ENCODE measurements at regions not wholly inside any gene's neighbourhood (a gene's known extent, or its start where the extent isn't known, plus 50 kb on each side); places are given as distances from the start of the nearest gene placed in this dataset.

DNA sequence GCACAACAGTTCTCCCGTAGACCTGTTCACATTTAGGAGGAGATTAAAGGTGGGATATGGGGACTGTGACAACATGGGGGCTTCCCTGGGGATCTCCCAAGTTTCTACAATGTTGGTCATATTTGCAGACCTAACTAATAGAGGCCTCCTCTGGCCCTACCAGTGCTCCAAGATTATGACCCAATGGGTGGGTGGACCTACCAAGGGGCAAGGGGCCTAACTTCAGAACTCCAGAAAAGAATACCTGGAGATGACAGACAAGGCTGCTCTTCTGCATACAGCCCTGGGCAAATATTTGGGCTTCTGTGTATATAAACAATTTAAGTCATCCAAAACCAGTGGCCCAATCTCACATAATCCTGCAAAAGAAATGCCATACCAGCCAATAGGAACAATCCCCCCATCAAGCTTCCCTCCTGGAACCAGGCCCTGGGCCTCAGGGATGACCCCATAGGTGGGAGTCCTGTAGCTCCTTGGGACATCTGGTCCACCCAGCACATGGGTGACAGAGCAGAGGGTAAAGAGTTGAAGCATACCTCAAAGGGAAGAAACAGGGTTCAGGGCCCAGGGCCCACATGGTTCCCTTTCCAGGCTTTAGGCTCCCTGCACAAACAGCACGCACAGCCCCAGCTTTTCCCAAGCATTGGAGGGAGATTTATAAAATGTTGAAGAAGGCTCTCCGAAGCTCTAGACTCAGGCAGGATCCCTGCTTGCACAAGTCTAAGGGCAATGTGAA, 86.1 kb upstream of the CHST15 start:
- no peak for TF ChIP-seq NFXL1 (IDR thresholded peaks at IDR 0.05; ENCODE audit: borderline replicate concordance)
- H3K4me3 ChIP-seq, result no peak overlapping the region
- no peak overlapping the region for H3K4me2 ChIP-seq (ENCODE audit: control insufficient read depth, insufficient read depth)
- no peaks in the 10 kb centered on the region; a peak in 1 of 4 replicates for H3K27me3 ChIP-seq (replicated peaks in 1 of 2; ENCODE audit: control insufficient read depth in 2 of 2, insufficient read depth in 2 of 2, low read length in 1 of 2)
- no peaks in the 10 kb centered on the region for H3K9me3 ChIP-seq (replicated peaks; ENCODE audit: control insufficient read depth, insufficient read depth, low read length)
- in situ Hi-C loops (cut with MboI), result no loop called here
- no peak for FAIRE-seq
- no peak overlapping the region for H2AFZ ChIP-seq (ENCODE audit: control insufficient read depth, low read depth, low read length)
- WGBS (ENCODE audit: insufficient coverage, insufficient replicate concordance, low lambda C conversion rate, missing lambda C conversion rate), result 43% methylated on average over 3 of the region's 3 CpGs
- no peak overlapping the region for H3K9ac ChIP-seq (ENCODE audit: control insufficient read depth, insufficient read depth, low read length)
- H3K79me2 ChIP-seq (ENCODE audit: control insufficient read depth, insufficient read depth, low read length), result no peaks in the 10 kb centered on the region
- DNase-seq (ENCODE audit: low read depth, low spot score), result no peak
- H3K4me1 ChIP-seq (ENCODE audit: control insufficient read depth, insufficient read depth, low read length), result peaks cover 20% of the 10 kb centered on the region
- no peaks in the 10 kb centered on the region for H3K36me3 ChIP-seq (ENCODE audit: control insufficient read depth in 2 of 2, insufficient read depth in 2 of 2, low read length in 1 of 2)
- no peaks in the 10 kb centered on the region for H4K20me1 ChIP-seq (ENCODE audit: control insufficient read depth, insufficient read depth)
- intact Hi-C loops (cut with micrococcal nuclease; ENCODE audit: unreplicated experiment), result no loop called here
- no peak for ATAC-seq
- POLR2A ChIA-PET, result no interaction called here
- BruUV-seq (replicated peaks), result no TSS peak
- SMC1A ChIA-PET (ENCODE audit: uncharacterized antibody, unreplicated experiment), result no interaction called here
- RAD21 ChIA-PET (ENCODE audit: unreplicated experiment), result no interaction called here
- H3K27ac ChIP-seq (ENCODE audit: control insufficient read depth, insufficient read depth), result no peak overlapping the region
- CTCF ChIA-PET, result no interaction called here

DNA sequence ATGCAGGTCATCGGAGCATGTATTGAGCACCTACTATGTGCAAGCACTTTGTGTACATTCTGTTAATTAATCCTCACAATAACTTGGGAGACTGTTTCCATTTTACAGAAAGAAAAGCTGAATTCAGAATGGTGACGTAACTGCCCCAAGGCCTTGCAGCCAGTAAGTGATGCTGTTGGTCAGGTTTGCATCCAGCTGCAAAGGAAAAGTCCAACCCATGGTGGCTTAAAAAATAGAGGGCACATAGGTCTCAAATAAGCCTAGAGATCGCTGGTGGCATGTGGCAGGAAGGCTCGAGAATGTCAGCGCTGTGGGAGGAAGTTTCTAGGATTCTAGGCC, 83.8 kb upstream of the CHST15 start:
- H4K20me1 ChIP-seq (ENCODE audit: control insufficient read depth, insufficient read depth), result no peaks in the 10 kb centered on the region
- intact Hi-C loops (cut with micrococcal nuclease; ENCODE audit: unreplicated experiment), result no loop called here
- no peak overlapping the region for H2AFZ ChIP-seq (ENCODE audit: control insufficient read depth, low read depth, low read length)
- no peak overlapping the region for H3K9ac ChIP-seq (ENCODE audit: control insufficient read depth, insufficient read depth, low read length)
- peaks cover 20% of the 10 kb centered on the region for H3K4me1 ChIP-seq (ENCODE audit: control insufficient read depth, insufficient read depth, low read length)
- in situ Hi-C loops (cut with MboI), result no loop called here
- FAIRE-seq, result no peak
- H3K27ac ChIP-seq (ENCODE audit: control insufficient read depth, insufficient read depth), result no peak overlapping the region
- WGBS (ENCODE audit: insufficient coverage, insufficient replicate concordance, low lambda C conversion rate, missing lambda C conversion rate), result 53% methylated on average over 5 of the region's 5 CpGs
- no peaks in the 10 kb centered on the region for H3K79me2 ChIP-seq (ENCODE audit: control insufficient read depth, insufficient read depth, low read length)
- H3K4me2 ChIP-seq (ENCODE audit: control insufficient read depth, insufficient read depth), result no peak overlapping the region
- no peaks in the 10 kb centered on the region for H3K36me3 ChIP-seq (ENCODE audit: control insufficient read depth in 2 of 2, insufficient read depth in 2 of 2, low read length in 1 of 2)
- no TSS peak for BruUV-seq (replicated peaks)
- ChIA-PET SMC1A (ENCODE audit: uncharacterized antibody, unreplicated experiment) (no interaction called here), RAD21 (ENCODE audit: unreplicated experiment) (no interaction called here), POLR2A (no interaction called here), CTCF (interaction anchor here (1.0 kb wide), 1 partner anchor 227 kb away, joined by 3 read pairs; no protein-coding TSS in a partner anchor)
- TF ChIP-seq POLR2A (IDR thresholded peaks at IDR 0.05; ENCODE audit: low read depth, low read length) (no peak), KAT2A (conservative IDR thresholded peaks at IDR 0.05; ENCODE audit: control insufficient read depth, low read depth, low read length) (no peak), MXI1 (IDR thresholded peaks at IDR 0.05; ENCODE audit: low read depth, low read length) (no peak), RAD21 (IDR thresholded peaks at IDR 0.05; ENCODE audit: insufficient read depth, low read depth, low read length) (no peak)
- TF ChIP-seq, protein P1, sequence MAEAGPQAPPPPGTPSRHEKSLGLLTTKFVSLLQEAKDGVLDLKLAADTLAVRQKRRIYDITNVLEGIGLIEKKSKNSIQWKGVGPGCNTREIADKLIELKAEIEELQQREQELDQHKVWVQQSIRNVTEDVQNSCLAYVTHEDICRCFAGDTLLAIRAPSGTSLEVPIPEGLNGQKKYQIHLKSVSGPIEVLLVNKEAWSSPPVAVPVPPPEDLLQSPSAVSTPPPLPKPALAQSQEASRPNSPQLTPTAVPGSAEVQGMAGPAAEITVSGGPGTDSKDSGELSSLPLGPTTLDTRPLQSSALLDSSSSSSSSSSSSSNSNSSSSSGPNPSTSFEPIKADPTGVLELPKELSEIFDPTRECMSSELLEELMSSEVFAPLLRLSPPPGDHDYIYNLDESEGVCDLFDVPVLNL (IDR thresholded peaks at IDR 0.05; ENCODE audit: low read depth, low read length), result no peak
- no peak for DNase-seq (ENCODE audit: low read depth, low spot score)
- H3K27me3 ChIP-seq (replicated peaks in 1 of 2; ENCODE audit: control insufficient read depth in 2 of 2, insufficient read depth in 2 of 2, low read length in 1 of 2), result no peaks in the 10 kb centered on the region; a peak in 2 of 4 replicates
- no peaks in the 10 kb centered on the region; the same call in 2 of the 3 replicates for H3K9me3 ChIP-seq (replicated peaks; ENCODE audit: control insufficient read depth, insufficient read depth, low read length)
- ATAC-seq, result no peak
- H3K4me3 ChIP-seq, result no peak overlapping the region

Data from GM12878 (cell line).